ENCODE measurements at regions not wholly inside any gene's neighbourhood (a gene's known extent, or its start where the extent isn't known, plus 50 kb on each side); places are given as distances from the start of the nearest gene placed in this dataset.
A peak's percentile ranks its signal among the peaks of the same experiment; 100 is the strongest.

GRCh38 chr2:52181080-52181479 is 1149.1 kb upstream of the NRXN1 start:
- Histone ChIP-seq H4K20me1 (no peaks in the 10 kb centered on the region), H3K36me3 (no peaks in the 10 kb centered on the region), H3K4me3 (no peak overlapping the region), H3K4me1 (peaks cover 6 to 16% (median 14%) of the 10 kb centered on the region in 10 experiments; a peak in 17 of 20 replicates), H3K27me3 (no peaks in the 10 kb centered on the region), H3K9ac (no peak overlapping the region), H3K9me3 (replicated peaks in 1 of 11) (peaks cover 0 to 12% (median 0%) of the 10 kb centered on the region in 11 experiments; a peak in 5 of 22 replicates), H3K4me2 (peak overlapping the region; percentile 41 to 70 (median 59); a peak in 21 of 22 replicates), H3K27ac (no peak overlapping the region; a peak in 1 of 22 replicates)
- no peak for TF ChIP-seq Cebpa-rat (IDR thresholded peaks at IDR 0.05)

- Histone ChIP-seq H3K4me3 (no peak overlapping the region), H3K36me3 (no peaks in the 10 kb centered on the region)
Measured at GRCh38 chr2:52178845-52179244, 1146.9 kb upstream of the NRXN1 start.

GRCh38 chr2:52145005-52145404 is 1113.1 kb upstream of the NRXN1 start:
- Histone ChIP-seq H3K36me3 (no peaks in the 10 kb centered on the region), H3K27me3 (no peaks in the 10 kb centered on the region), H3K4me1 (no peaks in the 10 kb centered on the region), H3K4me2 (no peak overlapping the region), H3K9me3 (replicated peaks in 1 of 11) (no peaks in the 10 kb centered on the region), H3K9ac (no peak overlapping the region), H3K4me3 (no peak overlapping the region), H3K27ac (no peak overlapping the region), H4K20me1 (no peaks in the 10 kb centered on the region)
- no peak for TF ChIP-seq Cebpa-rat (IDR thresholded peaks at IDR 0.05)

More at GRCh38 chr2:52178845-52179244, 1146.9 kb upstream of the NRXN1 start:
- no peak overlapping the region for H3K4me2 ChIP-seq
- no peak for TF ChIP-seq Cebpa-rat (IDR thresholded peaks at IDR 0.05)
- H3K9me3 ChIP-seq (replicated peaks in 1 of 11), result peaks cover 0 to 12% (median 0%) of the 10 kb centered on the region in 11 experiments; a peak in 5 of 22 replicates
- H3K27ac ChIP-seq, result no peak overlapping the region
- no peak overlapping the region for H3K9ac ChIP-seq
- H3K4me1 ChIP-seq, result peaks cover 6 to 16% (median 14%) of the 10 kb centered on the region in 10 experiments; a peak in 17 of 20 replicates
- no peaks in the 10 kb centered on the region for H3K27me3 ChIP-seq
- H4K20me1 ChIP-seq, result no peaks in the 10 kb centered on the region

GRCh38 chr2:52144590-52144989 is 1112.7 kb upstream of the NRXN1 start:
- H3K27me3 ChIP-seq, result no peaks in the 10 kb centered on the region
- H4K20me1 ChIP-seq, result no peaks in the 10 kb centered on the region
- no peaks in the 10 kb centered on the region for H3K9me3 ChIP-seq (replicated peaks in 1 of 11)
- no peak overlapping the region for H3K4me3 ChIP-seq
- H3K27ac ChIP-seq, result no peak overlapping the region
- no peaks in the 10 kb centered on the region for H3K4me1 ChIP-seq
- H3K4me2 ChIP-seq, result no peak overlapping the region
- no peak for TF ChIP-seq Cebpa-rat (IDR thresholded peaks at IDR 0.05)
- no peaks in the 10 kb centered on the region for H3K36me3 ChIP-seq
- no peak overlapping the region for H3K9ac ChIP-seq

- H3K4me1 ChIP-seq, result no peaks in the 10 kb centered on the region
- no peaks in the 10 kb centered on the region for H4K20me1 ChIP-seq
- no peak overlapping the region for H3K4me3 ChIP-seq
- no peaks in the 10 kb centered on the region for H3K9me3 ChIP-seq (replicated peaks in 1 of 11)
- TF ChIP-seq Cebpa-rat (IDR thresholded peaks at IDR 0.05), result no peak
- no peak overlapping the region for H3K27ac ChIP-seq
- no peaks in the 10 kb centered on the region for H3K36me3 ChIP-seq
- H3K4me2 ChIP-seq, result no peak overlapping the region
- H3K27me3 ChIP-seq, result no peaks in the 10 kb centered on the region
- no peak overlapping the region for H3K9ac ChIP-seq
Measured at GRCh38 chr2:52141076-52141475, 1109.1 kb upstream of the NRXN1 start.

GRCh38 chr2:52139241-52139640 is 1107.3 kb upstream of the NRXN1 start:
- TF ChIP-seq Cebpa-rat (IDR thresholded peaks at IDR 0.05), result no peak
- no peaks in the 10 kb centered on the region for H3K27me3 ChIP-seq
- H3K36me3 ChIP-seq, result no peaks in the 10 kb centered on the region
- H4K20me1 ChIP-seq, result no peaks in the 10 kb centered on the region
- no peak overlapping the region for H3K4me2 ChIP-seq
- no peaks in the 10 kb centered on the region for H3K9me3 ChIP-seq (replicated peaks in 1 of 11)
- no peak overlapping the region for H3K27ac ChIP-seq
- no peaks in the 10 kb centered on the region for H3K4me1 ChIP-seq
- no peak overlapping the region for H3K9ac ChIP-seq
- no peak overlapping the region for H3K4me3 ChIP-seq

- H3K36me3 ChIP-seq, result no peaks in the 10 kb centered on the region
- H3K4me1 ChIP-seq, result no peaks in the 10 kb centered on the region
- H3K4me2 ChIP-seq, result no peak overlapping the region
- no peak overlapping the region for H3K27ac ChIP-seq
- no peak for TF ChIP-seq Cebpa-rat (IDR thresholded peaks at IDR 0.05)
- no peaks in the 10 kb centered on the region for H4K20me1 ChIP-seq
- no peak overlapping the region for H3K4me3 ChIP-seq
- H3K27me3 ChIP-seq, result no peaks in the 10 kb centered on the region
- H3K9ac ChIP-seq, result no peak overlapping the region
- peaks cover 6 to 15% (median 11%) of the 10 kb centered on the region in 11 experiments; a peak in 21 of 22 replicates for H3K9me3 ChIP-seq (replicated peaks in 1 of 11)
Measured at GRCh38 chr2:52135235-52135634, 1103.3 kb upstream of the NRXN1 start.

- Histone ChIP-seq H3K4me3 (no peak overlapping the region), H3K9me3 (replicated peaks in 1 of 11) (peaks cover 11 to 21% (median 18%) of the 10 kb centered on the region in 11 experiments; a peak in 21 of 22 replicates), H3K36me3 (no peaks in the 10 kb centered on the region), H3K4me1 (peaks cover 0 to 5% (median 0%) of the 10 kb centered on the region in 10 experiments; a peak in 2 of 20 replicates), H4K20me1 (no peaks in the 10 kb centered on the region), H3K27me3 (no peaks in the 10 kb centered on the region), H3K27ac (no peak overlapping the region), H3K9ac (no peak overlapping the region), H3K4me2 (no peak overlapping the region)
- no peak for TF ChIP-seq Cebpa-rat (IDR thresholded peaks at IDR 0.05)
Measured at GRCh38 chr2:52128081-52128480, 1096.1 kb upstream of the NRXN1 start.

GRCh38 chr2:52127527-52127926 is 1095.6 kb upstream of the NRXN1 start:
- Histone ChIP-seq H3K27ac (no peak overlapping the region), H3K4me3 (no peak overlapping the region), H3K4me2 (no peak overlapping the region), H3K9me3 (replicated peaks in 1 of 11) (peaks cover 11 to 21% (median 18%) of the 10 kb centered on the region in 11 experiments; a peak in 21 of 22 replicates), H3K27me3 (no peaks in the 10 kb centered on the region), H4K20me1 (no peaks in the 10 kb centered on the region), H3K9ac (no peak overlapping the region), H3K4me1 (peaks cover 0 to 5% (median 0%) of the 10 kb centered on the region in 10 experiments; a peak in 2 of 20 replicates), H3K36me3 (no peaks in the 10 kb centered on the region)
- no peak for TF ChIP-seq Cebpa-rat (IDR thresholded peaks at IDR 0.05)

GRCh38 chr2:52117299-52117698 is 1085.4 kb upstream of the NRXN1 start:
- no peak for TF ChIP-seq Cebpa-rat (IDR thresholded peaks at IDR 0.05)
- no peak overlapping the region for H3K4me3 ChIP-seq
- no peaks in the 10 kb centered on the region for H3K27me3 ChIP-seq
- no peaks in the 10 kb centered on the region for H4K20me1 ChIP-seq
- no peak overlapping the region for H3K27ac ChIP-seq
- H3K4me1 ChIP-seq, result no peaks in the 10 kb centered on the region
- no peak overlapping the region for H3K4me2 ChIP-seq
- no peak overlapping the region for H3K9ac ChIP-seq
- H3K9me3 ChIP-seq (replicated peaks in 1 of 11), result no peaks in the 10 kb centered on the region
- no peaks in the 10 kb centered on the region for H3K36me3 ChIP-seq
